ENCODE measurements at regions not wholly inside any gene's neighbourhood (a gene's known extent, or its start where the extent isn't known, plus 50 kb on each side); places are given as distances from the start of the nearest gene placed in this dataset.
"Not testable (repeated sequence)": the region's sequence is repeated elsewhere in the genome, so short reads cannot be mapped to it uniquely, and the experiment has no call there.

- not testable (repeated sequence) for DNase-seq
Measured at GRCh38 chr15:84360902-84361301, 125.3 kb downstream of the GOLGA6L4 start.

- DNase-seq, result not testable (repeated sequence)
Measured at GRCh38 chr15:84384421-84384820, 148.8 kb downstream of the GOLGA6L4 start.

GRCh38 chr15:84387086-84387485, 151.5 kb downstream of the GOLGA6L4 start:
- no peak for DNase-seq

GRCh38 chr15:84388201-84388600, 152.6 kb downstream of the GOLGA6L4 start:
- DNase-seq, result not testable (repeated sequence)

GRCh38 chr15:84388638-84389037, 153.1 kb downstream of the GOLGA6L4 start:
- not testable (repeated sequence) for DNase-seq

GRCh38 chr15:84390324-84390723, 154.8 kb downstream of the GOLGA6L4 start:
- not testable (repeated sequence) for DNase-seq

- no peak for DNase-seq
Measured at GRCh38 chr15:84391191-84391590, 155.6 kb downstream of the GOLGA6L4 start.

- not testable (repeated sequence) for DNase-seq
Measured at GRCh38 chr15:84392020-84392419, 156.4 kb downstream of the GOLGA6L4 start.

GRCh38 chr15:84393386-84393936, 157.9 kb downstream of the GOLGA6L4 start:
- DNase-seq, result not testable (repeated sequence)

- DNase-seq, result not testable (repeated sequence)
Measured at GRCh38 chr15:84393966-84394365, 158.4 kb downstream of the GOLGA6L4 start.

GRCh38 chr15:84395384-84395783, 159.8 kb downstream of the GOLGA6L4 start:
- DNase-seq, result not testable (repeated sequence)

GRCh38 chr15:84395881-84396280, 160.3 kb downstream of the GOLGA6L4 start:
- not testable (repeated sequence) for DNase-seq

GRCh38 chr15:84397066-84397465, 161.5 kb downstream of the GOLGA6L4 start:
- DNase-seq, result not testable (repeated sequence)

GRCh38 chr15:84398087-84398486, 162.5 kb downstream of the GOLGA6L4 start:
- not testable (repeated sequence) for DNase-seq

- no peak for DNase-seq
Measured at GRCh38 chr15:84398763-84399701, 163.5 kb downstream of the GOLGA6L4 start.

GRCh38 chr15:84400017-84400740, 164.6 kb downstream of the GOLGA6L4 start:
- DNase-seq, result no peak

GRCh38 chr15:84400820-84401219, 165.2 kb downstream of the GOLGA6L4 start:
- DNase-seq, result no peak

- DNase-seq, result not testable (repeated sequence)
Measured at GRCh38 chr15:84401461-84401860, 165.9 kb downstream of the GOLGA6L4 start.

GRCh38 chr15:84401891-84402840, 166.6 kb downstream of the GOLGA6L4 start:
- DNase-seq, result not testable (repeated sequence)

GRCh38 chr15:84402856-84403608, 167.5 kb downstream of the GOLGA6L4 start:
- no peak for DNase-seq

GRCh38 chr15:84409357-84409756, 173.8 kb downstream of the GOLGA6L4 start:
- DNase-seq, result not testable (repeated sequence)

All from activated CD4-positive, alpha-beta T cell treated with anti-CD3 and anti-CD28 coated beads for 4 hours (primary cell).